ENCODE measurements at regions not wholly inside any gene's neighbourhood (a gene's known extent, or its start where the extent isn't known, plus 50 kb on each side); places are given as distances from the start of the nearest gene placed in this dataset.

DNA sequence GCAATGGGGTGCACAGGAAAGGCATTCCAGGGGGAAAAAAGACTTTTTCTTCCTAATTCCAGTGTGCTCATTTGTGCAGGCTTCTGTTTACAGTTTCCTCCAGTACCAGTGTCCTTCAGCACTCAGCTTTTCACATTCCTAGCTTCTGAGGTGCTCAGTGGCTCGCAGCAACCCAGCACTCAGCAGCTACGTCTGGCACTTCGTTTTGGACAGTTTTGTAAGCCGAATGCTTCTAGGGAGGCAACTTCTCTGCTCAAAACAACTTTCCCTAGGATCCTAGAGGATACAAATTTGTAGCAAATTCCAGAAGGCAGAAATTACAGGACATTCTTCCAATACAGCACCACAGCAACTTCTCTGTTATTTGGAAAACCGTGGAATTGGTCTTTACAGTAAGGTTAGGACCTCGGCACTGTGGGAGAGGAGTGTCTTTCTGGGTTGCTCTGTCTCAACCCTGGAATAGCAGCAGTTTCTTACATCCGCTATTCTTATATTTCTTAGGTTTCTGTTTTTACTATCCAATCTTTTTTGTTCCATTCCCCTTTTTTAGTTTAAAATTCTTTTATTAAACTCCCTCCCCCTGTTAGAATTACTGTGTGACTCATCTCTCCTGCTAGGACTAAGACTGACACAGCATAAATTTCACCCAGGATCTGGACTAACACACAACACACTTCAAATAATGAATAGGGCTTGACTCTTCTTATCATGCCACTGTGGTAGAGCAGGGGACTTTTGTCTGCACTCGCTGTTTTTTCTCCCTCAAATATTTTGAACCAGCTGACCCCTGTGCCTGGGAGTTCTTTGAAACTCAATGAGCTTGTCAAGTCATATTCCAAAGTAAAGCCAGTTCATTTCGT is 1314.7 kb downstream of the FSTL5 start:
- no peak for DNase-seq (ENCODE audit: low read depth, low spot score)

DNA sequence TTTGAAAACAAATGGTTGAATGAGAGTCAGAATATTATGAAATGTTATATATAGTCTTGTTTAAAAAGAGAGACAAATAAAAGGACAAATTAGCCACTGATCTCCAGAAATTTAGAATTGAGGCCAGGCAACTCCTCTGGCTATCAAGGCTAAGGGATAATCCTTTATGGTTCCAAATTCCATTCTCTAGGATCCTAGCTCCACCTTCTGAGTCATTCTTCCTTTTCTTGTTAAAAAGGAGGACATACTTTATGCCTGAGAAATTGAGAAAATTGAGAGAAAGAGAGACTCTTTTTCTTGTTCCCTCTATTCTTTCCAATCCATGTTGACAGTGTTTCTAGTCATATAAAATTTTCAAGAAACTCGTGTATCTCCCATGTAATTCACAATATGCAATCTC is 1299.5 kb downstream of the FSTL5 start:
- TF ChIP-seq EZH2 (IDR thresholded peaks at IDR 0.05; ENCODE audit: low read length), result no peak
- TF ChIP-seq, protein P1, sequence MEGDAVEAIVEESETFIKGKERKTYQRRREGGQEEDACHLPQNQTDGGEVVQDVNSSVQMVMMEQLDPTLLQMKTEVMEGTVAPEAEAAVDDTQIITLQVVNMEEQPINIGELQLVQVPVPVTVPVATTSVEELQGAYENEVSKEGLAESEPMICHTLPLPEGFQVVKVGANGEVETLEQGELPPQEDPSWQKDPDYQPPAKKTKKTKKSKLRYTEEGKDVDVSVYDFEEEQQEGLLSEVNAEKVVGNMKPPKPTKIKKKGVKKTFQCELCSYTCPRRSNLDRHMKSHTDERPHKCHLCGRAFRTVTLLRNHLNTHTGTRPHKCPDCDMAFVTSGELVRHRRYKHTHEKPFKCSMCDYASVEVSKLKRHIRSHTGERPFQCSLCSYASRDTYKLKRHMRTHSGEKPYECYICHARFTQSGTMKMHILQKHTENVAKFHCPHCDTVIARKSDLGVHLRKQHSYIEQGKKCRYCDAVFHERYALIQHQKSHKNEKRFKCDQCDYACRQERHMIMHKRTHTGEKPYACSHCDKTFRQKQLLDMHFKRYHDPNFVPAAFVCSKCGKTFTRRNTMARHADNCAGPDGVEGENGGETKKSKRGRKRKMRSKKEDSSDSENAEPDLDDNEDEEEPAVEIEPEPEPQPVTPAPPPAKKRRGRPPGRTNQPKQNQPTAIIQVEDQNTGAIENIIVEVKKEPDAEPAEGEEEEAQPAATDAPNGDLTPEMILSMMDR (optimal IDR thresholded peaks at IDR 0.05 in 1 of 3, IDR thresholded peaks at IDR 0.05 in 1 of 3, conservative IDR thresholded peaks at IDR 0.05 in 1 of 3; ENCODE audit: extremely low read depth in 1 of 3, insufficient read depth in 2 of 3, low read length in 3 of 3), result no peak
- dilution Hi-C loops (cut with MboI; ENCODE audit: extremely low pct_ligation_motif_present, low sequenced_read_pairs), result no loop called here
- H3K36me3 ChIP-seq (ENCODE audit: control insufficient read depth in 2 of 2, extremely low read depth in 1 of 2, insufficient read depth in 2 of 2, low read length in 2 of 2), result no peaks in the 10 kb centered on the region
- no peak overlapping the region for H2AFZ ChIP-seq (ENCODE audit: control insufficient read depth, low read length)
- no peak overlapping the region for H3K4me3 ChIP-seq (ENCODE audit: control insufficient read depth in 2 of 3, extremely low read depth in 1 of 3, insufficient read depth in 2 of 3, low read depth in 1 of 3, low read length in 3 of 3)
- no peak overlapping the region for H3K9ac ChIP-seq (ENCODE audit: control insufficient read depth, extremely low read depth, insufficient read depth, low read length)
- no peak for DNase-seq (ENCODE audit: low read depth, low spot score)
- H3K27ac ChIP-seq (ENCODE audit: control insufficient read depth, insufficient read depth, low read length), result no peak overlapping the region
- H4K20me1 ChIP-seq (ENCODE audit: control insufficient read depth, extremely low read depth, insufficient read depth, low read length), result no peaks in the 10 kb centered on the region
- FAIRE-seq, result no peak
- H3K27me3 ChIP-seq (ENCODE audit: control insufficient read depth, extremely low read depth, insufficient read depth, low read length), result no peaks in the 10 kb centered on the region
- H3K4me2 ChIP-seq (ENCODE audit: control insufficient read depth, extremely low read depth, insufficient read depth, low read depth, low read length), result no peak overlapping the region
- H3K4me1 ChIP-seq (ENCODE audit: control insufficient read depth, extremely low read depth, insufficient read depth, low read length), result no peaks in the 10 kb centered on the region
- H3K9me1 ChIP-seq (ENCODE audit: control insufficient read depth, extremely low read depth, insufficient read depth, low read length), result no peaks in the 10 kb centered on the region
- no peaks in the 10 kb centered on the region for H3K79me2 ChIP-seq (ENCODE audit: control insufficient read depth, insufficient read depth, low read length)
- no peaks in the 10 kb centered on the region for H3K9me3 ChIP-seq (ENCODE audit: control insufficient read depth, low read depth, low read length)

More for the DNA sequence above, 1314.7 kb downstream of the FSTL5 start:
- FAIRE-seq, result no peak
- Histone ChIP-seq H3K27ac (ENCODE audit: control insufficient read depth, insufficient read depth, low read length) (no peak overlapping the region), H3K9me3 (ENCODE audit: control insufficient read depth, low read depth, low read length) (no peaks in the 10 kb centered on the region), H3K4me1 (ENCODE audit: control insufficient read depth, extremely low read depth, insufficient read depth, low read length) (no peaks in the 10 kb centered on the region), H3K9ac (ENCODE audit: control insufficient read depth, extremely low read depth, insufficient read depth, low read length) (no peak overlapping the region), H3K36me3 (ENCODE audit: control insufficient read depth in 2 of 2, extremely low read depth in 1 of 2, insufficient read depth in 2 of 2, low read length in 2 of 2) (no peaks in the 10 kb centered on the region), H2AFZ (ENCODE audit: control insufficient read depth, low read length) (no peak overlapping the region), H4K20me1 (ENCODE audit: control insufficient read depth, extremely low read depth, insufficient read depth, low read length) (no peaks in the 10 kb centered on the region), H3K4me3 (ENCODE audit: control insufficient read depth in 2 of 3, extremely low read depth in 1 of 3, insufficient read depth in 2 of 3, low read depth in 1 of 3, low read length in 3 of 3) (no peak overlapping the region), H3K27me3 (ENCODE audit: control insufficient read depth, extremely low read depth, insufficient read depth, low read length) (no peaks in the 10 kb centered on the region), H3K79me2 (ENCODE audit: control insufficient read depth, insufficient read depth, low read length) (no peaks in the 10 kb centered on the region), H3K9me1 (ENCODE audit: control insufficient read depth, extremely low read depth, insufficient read depth, low read length) (no peaks in the 10 kb centered on the region), H3K4me2 (ENCODE audit: control insufficient read depth, extremely low read depth, insufficient read depth, low read depth, low read length) (no peak overlapping the region)
- dilution Hi-C loops (cut with MboI; ENCODE audit: extremely low pct_ligation_motif_present, low sequenced_read_pairs), result no loop called here
- TF ChIP-seq EZH2 (IDR thresholded peaks at IDR 0.05; ENCODE audit: low read length), result no peak
- TF ChIP-seq, protein P1 (optimal IDR thresholded peaks at IDR 0.05 in 1 of 3, IDR thresholded peaks at IDR 0.05 in 1 of 3, conservative IDR thresholded peaks at IDR 0.05 in 1 of 3; ENCODE audit: extremely low read depth in 1 of 3, insufficient read depth in 2 of 3, low read length in 3 of 3), result no peak

Data from keratinocyte (primary cell).